ENCODE measurements at regions not wholly inside any gene's neighbourhood (a gene's known extent, or its start where the extent isn't known, plus 50 kb on each side); places are given as distances from the start of the nearest gene placed in this dataset.

- no peak for TF ChIP-seq REST (IDR thresholded peaks at IDR 0.05; ENCODE audit: insufficient read depth in 1 of 2, low read depth in 2 of 2, low read length in 2 of 2)
- TF ChIP-seq TAF1 (IDR thresholded peaks at IDR 0.05; ENCODE audit: borderline replicate concordance, insufficient read depth, low read length) = no peak
- TF ChIP-seq POLR2AphosphoS5 (IDR thresholded peaks at IDR 0.05; ENCODE audit: low read depth, low read length) = no peak
- TF ChIP-seq FOXP2 (optimal IDR thresholded peaks at IDR 0.05; ENCODE audit: borderline replicate concordance, extremely low read depth, extremely low read length, insufficient read depth) = no peak
- no peak for TF ChIP-seq SIN3A (IDR thresholded peaks at IDR 0.05; ENCODE audit: borderline replicate concordance, insufficient read depth, low read length)
These were observed 119.7 kb upstream of the MED13L start for GRCh38 chr12:116397148-116397547.

- TF ChIP-seq TAF1 (IDR thresholded peaks at IDR 0.05; ENCODE audit: borderline replicate concordance, insufficient read depth, low read length) (no peak), SIN3A (IDR thresholded peaks at IDR 0.05; ENCODE audit: borderline replicate concordance, insufficient read depth, low read length) (no peak), REST (IDR thresholded peaks at IDR 0.05; ENCODE audit: insufficient read depth in 1 of 2, low read depth in 2 of 2, low read length in 2 of 2) (no peak), FOXP2 (optimal IDR thresholded peaks at IDR 0.05; ENCODE audit: borderline replicate concordance, extremely low read depth, extremely low read length, insufficient read depth) (no peak), POLR2AphosphoS5 (IDR thresholded peaks at IDR 0.05; ENCODE audit: low read depth, low read length) (no peak)
These were observed 120.7 kb upstream of the MED13L start for GRCh38 chr12:116398193-116398592.

- TF ChIP-seq SIN3A (IDR thresholded peaks at IDR 0.05; ENCODE audit: borderline replicate concordance, insufficient read depth, low read length) (no peak), FOXP2 (optimal IDR thresholded peaks at IDR 0.05; ENCODE audit: borderline replicate concordance, extremely low read depth, extremely low read length, insufficient read depth) (no peak), POLR2AphosphoS5 (IDR thresholded peaks at IDR 0.05; ENCODE audit: low read depth, low read length) (no peak), REST (IDR thresholded peaks at IDR 0.05; ENCODE audit: insufficient read depth in 1 of 2, low read depth in 2 of 2, low read length in 2 of 2) (no peak), TAF1 (IDR thresholded peaks at IDR 0.05; ENCODE audit: borderline replicate concordance, insufficient read depth, low read length) (no peak)
These were observed 121.6 kb upstream of the MED13L start for GRCh38 chr12:116399055-116399454.

- TF ChIP-seq FOXP2 (optimal IDR thresholded peaks at IDR 0.05; ENCODE audit: borderline replicate concordance, extremely low read depth, extremely low read length, insufficient read depth) (no peak), SIN3A (IDR thresholded peaks at IDR 0.05; ENCODE audit: borderline replicate concordance, insufficient read depth, low read length) (no peak), TAF1 (IDR thresholded peaks at IDR 0.05; ENCODE audit: borderline replicate concordance, insufficient read depth, low read length) (no peak), REST (IDR thresholded peaks at IDR 0.05; ENCODE audit: insufficient read depth in 1 of 2, low read depth in 2 of 2, low read length in 2 of 2) (no peak), POLR2AphosphoS5 (IDR thresholded peaks at IDR 0.05; ENCODE audit: low read depth, low read length) (no peak)
These were observed 123.3 kb upstream of the MED13L start for GRCh38 chr12:116400636-116401372.

All from PFSK-1 (cell line).